ENCODE measurements at regions not wholly inside any gene's neighbourhood (a gene's known extent, or its start where the extent isn't known, plus 50 kb on each side); places are given as distances from the start of the nearest gene placed in this dataset.

DNA sequence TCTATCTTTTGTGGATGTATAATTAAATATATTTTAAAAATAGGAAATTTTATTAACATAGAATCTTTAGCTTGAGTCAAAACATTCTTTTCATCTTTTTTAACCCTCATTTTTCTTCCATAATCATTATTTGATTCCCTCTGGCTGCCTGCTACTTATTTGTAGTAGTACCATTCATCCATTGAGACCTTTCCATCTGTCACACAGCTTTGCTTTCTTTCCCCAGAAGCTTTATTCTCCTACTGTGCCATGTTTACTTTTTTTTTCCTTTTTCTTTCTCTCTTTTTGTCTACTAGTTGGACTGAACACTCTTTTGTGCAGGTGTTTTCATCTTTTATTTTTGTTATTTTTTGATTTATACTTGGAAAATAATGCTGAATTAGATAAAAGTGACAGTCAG lies 522.6 kb upstream of the MMS22L start:
- H3K27ac ChIP-seq: no peak overlapping the region
- TF ChIP-seq, protein P1, sequence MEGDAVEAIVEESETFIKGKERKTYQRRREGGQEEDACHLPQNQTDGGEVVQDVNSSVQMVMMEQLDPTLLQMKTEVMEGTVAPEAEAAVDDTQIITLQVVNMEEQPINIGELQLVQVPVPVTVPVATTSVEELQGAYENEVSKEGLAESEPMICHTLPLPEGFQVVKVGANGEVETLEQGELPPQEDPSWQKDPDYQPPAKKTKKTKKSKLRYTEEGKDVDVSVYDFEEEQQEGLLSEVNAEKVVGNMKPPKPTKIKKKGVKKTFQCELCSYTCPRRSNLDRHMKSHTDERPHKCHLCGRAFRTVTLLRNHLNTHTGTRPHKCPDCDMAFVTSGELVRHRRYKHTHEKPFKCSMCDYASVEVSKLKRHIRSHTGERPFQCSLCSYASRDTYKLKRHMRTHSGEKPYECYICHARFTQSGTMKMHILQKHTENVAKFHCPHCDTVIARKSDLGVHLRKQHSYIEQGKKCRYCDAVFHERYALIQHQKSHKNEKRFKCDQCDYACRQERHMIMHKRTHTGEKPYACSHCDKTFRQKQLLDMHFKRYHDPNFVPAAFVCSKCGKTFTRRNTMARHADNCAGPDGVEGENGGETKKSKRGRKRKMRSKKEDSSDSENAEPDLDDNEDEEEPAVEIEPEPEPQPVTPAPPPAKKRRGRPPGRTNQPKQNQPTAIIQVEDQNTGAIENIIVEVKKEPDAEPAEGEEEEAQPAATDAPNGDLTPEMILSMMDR (conservative IDR thresholded peaks at IDR 0.05): no peak

DNA sequence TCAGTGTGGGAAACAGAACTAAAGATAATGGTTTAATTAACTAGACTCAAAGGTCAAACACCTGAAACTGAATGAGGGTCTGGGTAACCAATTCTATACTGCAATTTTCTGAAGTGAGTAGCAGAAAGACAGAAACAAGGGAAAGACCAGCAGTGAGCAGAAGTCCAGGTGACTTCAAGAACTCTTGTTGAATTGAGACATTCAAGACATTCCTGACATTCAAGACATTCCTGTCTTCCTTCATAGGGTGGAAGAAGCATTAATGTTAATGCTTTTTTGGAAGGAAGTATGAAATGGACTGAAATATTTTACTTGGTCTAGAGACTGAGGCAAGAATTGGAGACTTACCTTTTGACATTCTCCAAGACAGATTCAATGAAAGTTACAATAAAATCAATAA lies 529.9 kb upstream of the MMS22L start:
- no peak overlapping the region for H3K27ac ChIP-seq
- TF ChIP-seq, protein P1 (conservative IDR thresholded peaks at IDR 0.05): no peak

DNA sequence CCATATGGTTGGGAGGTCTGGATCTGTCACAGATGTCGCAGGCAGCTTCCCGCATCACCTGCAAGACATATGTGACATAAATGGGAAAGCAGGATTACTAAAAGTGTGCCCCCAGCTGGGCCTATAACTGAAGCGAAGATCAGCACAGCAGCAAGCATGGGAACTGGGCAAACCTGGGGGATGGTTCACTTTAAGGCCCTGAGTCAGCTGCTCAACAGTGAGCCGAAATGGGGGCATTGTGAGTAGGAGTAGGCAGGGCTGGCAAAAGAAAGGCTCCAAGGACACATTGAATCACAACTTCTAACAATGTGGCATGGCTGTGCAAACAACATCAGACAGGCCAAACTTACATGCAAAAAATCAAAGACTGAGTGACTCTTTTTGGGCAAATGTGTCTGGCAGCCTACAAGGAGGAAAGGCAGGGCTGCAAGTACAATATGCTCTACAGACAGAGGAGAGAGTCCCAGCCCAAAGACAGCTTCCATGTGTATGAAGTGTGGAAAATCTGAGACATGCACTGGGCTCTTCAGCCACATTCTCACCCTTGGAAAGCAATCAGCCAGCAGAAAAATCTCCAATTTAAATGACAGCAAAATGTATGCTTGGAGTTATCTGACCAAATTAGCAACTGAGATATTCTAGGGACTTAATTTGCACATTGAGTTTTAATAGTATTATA lies 531.0 kb upstream of the MMS22L start:
- TF ChIP-seq, protein P1 (conservative IDR thresholded peaks at IDR 0.05): no peak
- no peak overlapping the region for H3K27ac ChIP-seq

DNA sequence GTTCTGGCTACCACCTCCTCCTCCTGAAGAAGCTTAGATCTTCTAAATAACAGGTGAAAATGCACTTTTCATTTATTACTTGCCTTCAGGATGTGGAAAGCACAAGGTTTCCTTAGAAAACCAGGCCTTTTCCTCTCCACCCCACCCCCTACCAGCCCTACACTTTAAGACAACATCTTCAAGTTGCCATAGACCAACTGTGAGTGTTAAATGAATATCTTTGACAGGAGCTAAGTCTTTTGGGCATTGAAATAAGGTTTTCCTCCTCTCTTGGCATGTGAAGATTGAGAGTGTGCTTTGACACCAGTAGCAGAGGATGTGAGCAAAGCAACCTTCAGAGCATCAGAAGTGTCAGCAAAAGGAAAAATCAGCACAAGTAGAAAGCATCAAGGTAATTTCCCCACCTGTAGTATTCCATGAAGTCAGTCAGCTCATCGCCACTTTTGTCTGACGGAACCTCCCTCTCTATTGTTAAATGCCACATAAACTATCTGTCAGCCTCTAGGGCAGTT lies 532.3 kb upstream of the MMS22L start:
- H3K27ac ChIP-seq: no peak overlapping the region
- TF ChIP-seq, protein P1 (conservative IDR thresholded peaks at IDR 0.05): no peak

DNA sequence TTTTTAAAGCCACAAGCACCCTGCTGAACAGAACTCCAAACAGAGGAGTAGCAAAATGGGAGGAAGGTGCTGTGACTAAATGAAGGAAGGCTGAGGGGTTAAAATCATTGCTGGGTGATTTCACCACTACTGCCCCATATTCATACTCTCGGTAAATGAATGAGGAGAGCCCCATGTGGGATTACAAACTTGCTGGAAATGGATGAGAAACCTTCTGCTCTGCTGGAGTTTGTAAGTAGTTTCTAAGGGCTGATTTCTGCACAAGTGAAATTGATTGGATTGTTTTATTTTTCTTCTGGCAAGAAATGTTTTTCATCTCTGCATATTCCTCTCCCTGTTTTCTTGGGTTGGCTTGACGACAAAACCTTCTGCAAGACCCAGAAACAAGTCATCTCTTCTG lies 533.5 kb upstream of the MMS22L start:
- TF ChIP-seq, protein P1 (conservative IDR thresholded peaks at IDR 0.05): no peak
- no peak overlapping the region for H3K27ac ChIP-seq

DNA sequence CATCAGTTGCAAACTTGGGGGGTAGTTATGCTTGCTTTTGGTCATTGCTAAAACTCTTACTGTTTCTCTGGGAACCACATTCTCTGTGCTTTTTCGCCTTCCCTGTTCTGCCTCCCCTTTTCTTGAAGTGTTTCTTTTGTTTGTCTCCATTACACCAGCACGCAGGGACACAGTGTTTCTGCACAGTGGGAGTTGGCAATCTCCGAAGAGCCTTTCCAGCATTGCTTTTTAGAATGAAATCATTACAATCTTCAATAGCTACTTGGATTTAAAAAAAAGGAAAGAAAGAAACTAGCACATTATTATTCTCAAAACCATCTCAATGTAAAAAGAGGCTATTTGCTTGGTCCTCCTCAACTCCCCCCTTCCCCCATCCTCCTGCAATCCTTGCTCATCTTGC lies 536.7 kb upstream of the MMS22L start:
- H3K27ac ChIP-seq: no peak overlapping the region
- TF ChIP-seq, protein P1 (conservative IDR thresholded peaks at IDR 0.05): no peak

DNA sequence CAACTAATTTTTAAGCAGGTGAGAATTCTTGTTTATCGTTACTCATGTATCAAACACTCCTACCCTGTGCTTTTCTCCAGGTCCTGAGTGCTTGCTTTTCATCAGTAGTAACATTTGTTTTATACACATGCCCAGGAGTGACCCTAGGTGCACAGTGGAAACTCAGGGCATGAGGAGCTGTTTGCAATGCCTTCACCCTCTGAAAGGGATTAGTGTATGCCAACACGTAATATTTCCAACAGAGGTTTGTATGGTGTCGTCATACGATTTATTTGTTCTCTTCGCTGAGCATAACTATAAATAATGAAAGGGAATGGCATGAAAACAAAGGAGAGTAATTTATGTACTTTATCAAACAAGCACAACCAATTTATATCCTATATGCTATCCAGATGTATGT lies 537.4 kb upstream of the MMS22L start:
- TF ChIP-seq, protein P1 (conservative IDR thresholded peaks at IDR 0.05): no peak

More for the DNA sequence above, 537.4 kb upstream of the MMS22L start:
- H3K27ac ChIP-seq: no peak overlapping the region
